Activated CD4-positive, alpha-beta T cell treated with anti-CD3 and anti-CD28 coated beads for 24 hours (primary cell): ENCODE measurements at regions not wholly inside any gene's neighbourhood (a gene's known extent, or its start where the extent isn't known, plus 50 kb on each side); places are given as distances from the start of the nearest gene placed in this dataset.

Source experiments
- DNase-seq, 2 donors: peaks; one replicate each; pipeline ENCODE4 v3.0.0-alpha.2; 2020; ENCODE audit warnings: low read depth in 2 of 2

DNA sequence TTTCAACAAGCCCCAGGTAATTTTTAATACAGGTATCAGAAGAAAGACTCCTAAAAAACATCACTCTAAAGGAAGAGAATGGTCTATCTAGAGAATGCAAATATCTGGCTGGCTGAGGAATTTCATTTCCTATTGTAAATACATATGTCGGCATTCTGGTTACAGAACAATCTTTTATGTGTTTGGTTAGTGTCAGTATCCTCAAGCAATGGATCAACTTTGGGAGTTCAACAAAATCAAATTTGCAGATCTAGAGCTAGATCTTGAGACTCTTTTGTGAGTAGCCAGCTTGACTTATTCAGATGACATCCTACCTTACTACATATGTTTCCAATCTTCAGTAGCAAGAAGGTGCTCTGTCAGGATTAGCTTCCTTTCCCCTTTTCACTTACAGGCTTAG, 145.1 kb downstream of the BTC start:
- no peak for DNase-seq

DNA sequence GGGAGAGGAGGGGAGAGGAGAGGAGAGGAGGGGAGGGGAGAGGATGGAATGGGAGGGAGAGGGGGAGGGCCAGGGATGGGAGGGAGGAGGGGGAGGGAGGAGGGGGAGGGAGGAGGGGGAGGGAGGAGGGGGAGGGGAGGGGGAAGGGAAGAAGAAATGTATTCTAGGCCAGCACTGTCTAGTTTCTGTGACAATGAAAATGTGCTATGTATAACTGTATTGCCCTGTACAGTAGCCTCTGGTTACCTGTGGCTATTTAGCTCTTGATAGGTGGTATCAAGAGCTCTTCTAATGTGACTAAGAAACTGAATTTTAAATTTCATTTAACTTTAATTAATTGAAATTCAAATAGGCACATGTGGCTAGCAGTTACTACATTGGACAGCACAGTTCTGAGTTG, 143.1 kb downstream of the BTC start:
- DNase-seq: no peak

DNA sequence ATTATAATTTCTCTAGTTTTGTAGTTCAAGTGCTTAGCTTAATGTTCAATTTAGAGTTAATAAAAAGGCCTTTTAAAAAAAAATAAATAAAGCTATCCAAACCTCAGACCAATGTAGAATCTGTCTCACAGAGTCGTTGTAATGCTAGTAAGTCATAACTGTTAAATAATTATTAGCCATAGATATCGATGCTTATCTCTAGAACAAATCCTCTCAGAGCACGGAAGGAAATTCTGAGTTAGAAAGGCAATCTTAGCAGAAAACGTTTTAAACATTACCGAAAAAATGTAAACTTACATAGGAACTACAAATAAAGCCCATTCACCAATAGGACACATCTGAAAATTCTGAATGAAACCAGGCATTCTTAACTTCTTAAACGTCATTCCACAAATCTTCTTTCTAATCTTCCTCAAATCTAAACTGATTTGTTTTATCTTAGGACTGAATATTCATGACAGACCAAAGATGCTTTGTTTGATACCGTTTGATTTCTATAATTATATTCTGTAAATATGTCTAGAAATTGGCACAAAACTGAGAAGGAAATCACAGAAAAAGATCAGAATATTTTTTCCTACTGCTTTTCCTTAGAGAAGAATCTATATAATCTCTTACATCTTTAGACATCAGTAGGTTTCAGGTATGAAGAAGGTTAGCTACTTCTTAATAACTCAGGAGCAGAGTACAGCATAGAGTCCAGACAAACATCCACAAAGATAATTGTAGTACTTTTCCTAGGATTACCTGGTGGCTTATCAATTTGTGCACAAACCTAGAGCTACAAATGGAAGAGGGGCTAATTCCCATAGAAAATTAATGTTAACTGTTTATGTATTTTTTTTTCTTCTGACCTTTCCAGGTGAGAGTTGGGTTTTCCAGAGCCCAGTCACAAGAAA, 140.7 kb downstream of the BTC start:
- DNase-seq: no peak

DNA sequence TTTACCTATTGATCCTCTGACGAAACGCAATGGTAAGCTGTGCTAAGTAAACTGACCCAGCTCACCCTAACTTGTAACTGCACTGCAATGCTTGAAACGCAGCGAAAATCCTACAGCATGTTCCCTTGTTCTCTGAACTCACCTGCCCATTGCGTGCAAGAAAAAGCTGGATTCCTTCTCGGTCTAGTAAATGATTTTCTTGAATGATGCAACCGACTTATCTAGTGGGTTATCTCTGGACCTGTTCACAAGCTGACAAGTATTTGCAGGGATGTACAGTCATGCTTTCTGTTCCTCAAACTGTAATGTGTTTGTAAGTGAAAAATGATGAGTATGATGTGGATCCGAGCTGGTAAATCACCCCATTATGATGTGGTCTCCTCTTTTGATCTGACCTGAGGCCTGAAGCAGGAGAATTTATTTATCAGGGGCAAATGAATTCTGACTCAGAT, 140.1 kb downstream of the BTC start:
- DNase-seq: no peak

DNA sequence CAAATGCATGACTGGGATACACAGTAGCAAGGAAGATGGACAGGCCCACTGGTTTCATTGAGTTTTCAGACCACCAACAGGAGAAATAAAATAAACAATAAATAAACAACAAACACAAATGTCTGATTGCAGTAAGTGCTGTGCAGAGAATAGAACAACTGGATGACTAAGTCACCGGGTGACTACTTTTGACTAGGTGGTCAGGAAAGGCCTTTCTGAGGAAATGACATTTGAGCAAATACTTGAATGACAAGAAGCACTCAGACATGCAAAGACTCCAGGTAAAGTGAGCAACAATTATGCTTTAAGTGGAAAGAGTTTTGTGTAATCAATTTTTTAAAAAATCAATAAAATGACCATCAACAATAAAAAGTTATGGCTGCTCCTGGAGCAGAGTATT, 137.7 kb downstream of the BTC start:
- no peak for DNase-seq

DNA sequence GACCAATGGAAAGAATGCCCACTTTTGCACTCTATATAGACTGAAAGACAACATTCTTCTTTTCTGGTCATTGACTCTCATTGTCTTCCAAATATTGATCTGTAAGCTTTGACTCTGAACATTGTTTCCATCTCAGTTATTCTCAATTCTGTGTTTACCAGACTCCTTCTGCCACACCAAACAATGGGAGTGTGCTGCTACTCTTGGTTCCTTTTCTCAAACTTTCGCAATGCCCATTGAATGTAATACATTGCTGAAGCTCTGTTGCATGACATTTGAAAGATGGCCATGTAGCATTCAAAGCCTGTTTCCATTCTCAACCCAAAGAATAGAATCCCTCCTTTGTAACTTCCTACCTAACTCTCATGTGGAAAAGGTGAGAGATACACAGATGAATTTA, 136.2 kb downstream of the BTC start:
- DNase-seq: no peak

DNA sequence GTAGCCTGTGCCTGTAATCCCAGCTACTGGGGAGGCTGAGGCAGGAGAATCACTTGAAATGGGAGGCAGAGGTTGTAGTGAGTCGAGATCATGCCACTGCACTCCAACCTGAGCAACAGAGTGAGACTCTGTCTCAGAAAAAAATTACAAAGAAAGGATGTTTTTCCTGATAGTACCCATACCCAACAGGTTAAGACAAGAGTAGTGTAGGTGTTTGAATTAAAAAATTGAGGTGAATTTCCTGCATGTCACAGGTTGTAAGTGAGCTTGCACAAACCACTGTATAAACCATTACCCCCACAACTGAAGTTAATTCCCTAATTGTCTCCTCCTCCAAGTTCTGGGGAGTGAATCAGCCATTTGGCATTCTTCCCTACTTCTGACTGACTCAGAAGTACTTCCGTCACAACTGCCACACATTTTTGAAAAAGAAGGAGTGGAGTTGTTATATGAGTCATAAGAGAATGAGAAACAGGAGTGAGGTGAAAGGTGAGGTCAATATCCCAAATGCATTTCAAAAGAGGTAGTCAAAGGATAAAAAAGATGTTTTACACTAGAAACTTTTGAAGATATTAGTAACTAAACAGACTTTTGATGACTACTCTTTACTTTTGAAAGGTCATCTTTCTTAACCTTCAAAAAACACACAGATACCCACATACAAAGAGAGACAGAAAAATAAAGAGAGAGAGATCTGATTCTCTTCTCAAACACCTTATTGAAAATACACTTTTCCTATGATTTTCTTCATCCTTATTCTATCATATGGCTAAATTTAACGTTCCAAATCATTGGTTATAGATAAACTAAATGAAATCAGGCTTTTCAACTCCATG, 134.5 kb downstream of the BTC start:
- DNase-seq: no peak

DNA sequence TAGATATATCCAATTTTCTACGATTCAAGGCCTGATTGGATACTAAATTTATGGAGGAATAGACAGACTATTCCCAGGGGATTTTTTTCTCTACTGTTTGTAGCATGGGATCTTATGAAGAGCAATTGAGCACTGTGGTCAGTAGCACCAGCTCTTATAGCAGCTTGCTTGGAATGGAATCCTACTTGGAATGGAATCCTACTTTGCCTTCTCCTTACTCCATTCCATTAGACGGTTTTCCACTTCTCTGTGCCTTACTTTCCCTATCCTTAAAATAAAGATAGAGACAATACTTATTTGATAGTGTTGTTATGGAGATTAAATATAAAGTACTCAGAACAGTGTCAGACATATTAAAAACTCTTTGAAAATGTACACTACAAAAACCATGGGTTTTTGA, 133.5 kb downstream of the BTC start:
- DNase-seq: no peak

DNA sequence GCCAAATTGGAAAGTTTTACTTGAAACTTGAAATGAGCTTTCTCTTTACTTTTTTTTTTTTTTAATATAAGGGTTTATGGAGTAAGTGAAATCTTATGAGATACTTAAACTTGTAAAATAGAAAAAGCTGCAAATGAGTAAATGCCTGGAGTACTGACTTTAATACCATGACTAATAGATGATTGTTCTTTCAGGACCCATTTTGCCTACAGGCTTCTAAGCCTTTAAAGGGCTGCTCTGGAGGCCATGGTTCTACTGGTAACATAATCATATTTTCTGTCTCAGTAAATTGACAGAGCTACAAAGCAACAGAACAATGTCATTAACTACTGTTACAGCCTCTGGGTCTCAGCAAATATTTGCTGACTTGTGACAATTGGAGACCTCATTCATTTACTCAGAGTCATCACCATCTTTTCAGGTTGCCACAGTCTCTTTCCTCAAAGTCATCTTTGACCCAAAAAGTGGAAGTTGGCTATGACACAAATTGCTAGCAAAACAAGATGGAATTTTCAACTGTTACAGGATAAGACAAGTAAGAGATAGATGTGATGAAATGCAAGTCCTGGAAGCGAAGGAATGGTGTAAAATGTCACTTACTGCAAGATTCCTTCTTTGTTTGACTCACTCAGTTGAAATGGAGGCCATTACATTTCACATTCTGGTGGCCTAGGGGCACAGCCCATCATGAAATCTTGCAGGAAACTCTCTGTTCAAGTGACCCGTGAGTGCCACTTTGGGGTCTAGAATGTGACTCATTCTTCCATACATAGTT, 132.7 kb downstream of the BTC start:
- no peak for DNase-seq

DNA sequence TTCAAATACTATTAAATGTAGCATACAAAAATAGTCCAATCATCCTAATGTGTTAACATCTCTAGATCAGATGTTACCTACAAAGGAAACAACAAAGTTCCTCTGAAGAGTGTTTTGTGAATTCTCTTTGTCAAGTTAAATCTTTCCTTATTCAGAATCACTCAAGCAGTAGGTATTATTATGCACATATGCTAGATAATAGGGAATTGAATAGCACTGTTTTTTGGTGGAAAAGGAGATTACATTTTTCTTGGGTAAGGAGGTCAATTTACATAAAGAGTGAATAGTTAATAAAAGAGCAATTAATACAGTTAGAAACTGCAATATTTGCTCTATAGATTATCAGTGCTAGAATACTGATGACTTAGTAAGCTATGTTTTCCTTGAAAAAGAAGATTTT, 130.7 kb downstream of the BTC start:
- DNase-seq: no peak

DNA sequence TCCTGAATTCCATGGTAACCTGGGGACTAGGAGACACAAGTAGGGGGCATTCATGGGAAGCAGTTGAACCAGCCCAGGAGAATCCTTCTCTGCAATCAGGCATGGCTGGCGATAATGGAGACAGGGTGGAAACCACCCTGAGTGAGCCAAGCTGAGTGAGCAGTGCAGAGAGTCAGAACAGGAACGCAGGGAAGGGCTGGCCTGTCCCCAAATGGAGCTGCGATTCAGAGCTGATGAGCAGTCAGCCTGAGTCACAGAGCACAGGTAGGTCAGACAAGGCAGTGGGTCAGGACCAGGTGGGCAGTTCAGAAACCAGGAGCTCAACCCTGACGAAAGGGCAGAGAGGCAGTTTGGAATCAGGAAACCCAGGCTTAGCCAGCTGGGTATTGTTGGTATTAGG, 129.0 kb downstream of the BTC start:
- DNase-seq: no peak

DNA sequence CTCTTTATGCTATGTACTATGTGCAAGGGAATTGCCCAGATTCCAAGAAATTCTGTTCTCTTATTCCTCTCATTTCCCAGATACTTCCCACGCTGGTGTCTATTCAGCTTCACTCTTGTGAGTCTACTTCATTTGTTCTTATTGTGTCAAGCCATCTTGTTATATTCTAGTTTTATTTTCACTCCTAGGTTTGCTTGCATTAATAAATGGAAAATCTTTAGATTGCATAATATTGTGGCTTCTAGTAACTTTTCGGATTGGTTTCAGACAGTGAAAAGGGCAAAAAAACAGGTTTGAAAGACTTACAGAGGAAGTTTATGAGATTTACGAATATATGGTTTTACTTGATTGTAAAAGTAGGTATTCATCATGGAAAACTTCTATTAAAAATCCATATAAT, 128.4 kb downstream of the BTC start:
- no peak for DNase-seq

DNA sequence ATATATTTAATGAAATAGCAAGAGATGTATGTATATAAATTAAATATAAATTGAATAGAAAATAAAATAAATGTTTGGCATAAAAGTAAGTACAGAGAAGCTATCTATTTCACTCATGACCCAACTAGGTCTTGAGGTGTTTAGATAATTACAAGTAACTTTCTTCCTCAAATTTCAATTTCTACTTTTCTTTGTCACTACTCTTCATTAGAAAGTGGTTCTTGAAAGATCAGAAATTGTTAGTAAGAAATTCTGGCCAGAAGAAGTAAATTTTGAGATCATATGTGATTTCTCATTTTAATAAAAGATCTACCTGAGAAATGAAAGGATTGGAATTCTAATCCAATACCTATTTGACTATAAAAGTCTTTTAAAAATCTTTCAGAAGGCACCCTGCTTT, 126.9 kb downstream of the BTC start:
- no peak for DNase-seq

DNA sequence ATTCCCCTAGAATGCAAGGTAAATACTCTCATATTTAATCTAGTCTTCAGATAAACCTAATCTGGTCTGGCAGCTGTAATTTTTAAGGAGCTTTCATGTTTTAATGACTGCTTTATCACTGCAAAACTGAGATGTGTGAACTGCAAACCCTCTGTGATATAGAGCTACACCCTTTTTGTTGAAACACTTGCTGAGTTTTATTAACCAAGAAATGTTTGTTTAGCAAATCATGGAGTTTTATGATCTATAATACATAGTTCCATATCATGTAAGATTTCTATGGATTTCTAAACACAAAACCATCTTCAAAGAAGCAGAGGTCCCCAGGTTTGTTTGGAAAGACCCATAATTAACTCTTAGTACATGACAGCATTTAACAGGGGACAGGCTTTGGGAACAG, 126.4 kb downstream of the BTC start:
- no peak for DNase-seq

DNA sequence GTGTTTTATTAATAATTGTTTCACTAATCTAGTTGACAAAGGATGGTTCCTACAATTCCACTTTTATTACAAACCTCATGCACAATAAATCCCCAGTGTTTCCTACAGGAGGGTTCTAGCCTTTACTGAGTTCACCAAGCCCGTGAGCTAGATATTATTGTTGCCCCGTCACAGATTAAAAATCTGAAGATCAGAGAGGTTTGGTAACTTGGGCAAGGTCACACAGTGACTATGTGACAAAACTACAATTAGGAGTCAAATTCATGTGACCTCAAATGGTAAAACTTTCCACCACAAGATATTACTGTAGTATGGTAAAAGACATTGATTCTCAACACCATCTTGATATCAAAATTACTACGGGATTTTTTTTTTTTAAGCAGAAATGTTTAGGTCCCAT, 124.6 kb downstream of the BTC start:
- DNase-seq: no peak

DNA sequence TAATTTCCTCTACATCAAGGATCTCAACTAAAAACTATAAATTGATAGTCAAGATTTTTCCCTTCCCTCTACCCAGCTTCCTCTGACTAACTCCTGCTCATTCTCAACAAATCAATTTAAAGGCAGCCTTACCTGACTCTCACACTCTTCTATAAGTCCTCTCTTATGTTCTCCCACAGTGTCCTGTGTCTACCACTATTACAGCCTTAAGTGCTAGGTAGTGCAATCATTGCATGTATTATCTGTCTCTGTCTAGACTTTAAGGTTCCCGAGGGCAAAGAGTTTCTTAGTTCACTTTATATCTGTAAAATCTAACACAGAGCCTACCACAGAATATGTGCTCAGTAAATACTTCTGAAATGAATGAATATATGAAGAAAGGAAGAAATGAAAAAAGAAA, 123.7 kb downstream of the BTC start:
- DNase-seq: no peak

DNA sequence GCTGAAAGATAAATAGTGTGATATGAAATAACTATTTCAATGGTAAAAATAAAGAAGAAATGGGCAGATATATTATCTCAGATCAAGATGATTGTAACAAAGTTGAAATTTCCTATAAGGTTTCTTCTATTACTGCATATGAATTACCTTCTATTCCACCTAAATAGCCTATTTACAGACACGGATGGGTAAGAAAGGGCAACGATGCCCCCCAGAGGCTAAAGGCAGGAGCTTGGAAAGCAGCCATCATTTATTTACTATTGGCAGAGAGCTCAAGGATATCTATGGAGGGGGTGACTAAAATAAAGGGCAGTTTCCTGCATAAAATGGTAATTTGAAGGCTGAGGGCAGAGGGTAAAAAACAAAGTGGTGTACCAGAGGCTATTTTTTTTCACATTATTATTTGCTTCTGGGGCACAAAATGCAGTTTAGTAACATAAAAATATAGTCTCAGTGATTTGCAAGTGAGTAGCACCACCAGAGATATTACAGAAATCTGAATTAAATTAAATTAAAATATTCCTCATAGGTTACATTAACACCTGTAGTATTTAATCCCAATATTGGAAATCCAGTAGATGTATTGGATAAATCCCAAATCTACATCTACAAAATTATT, 123.1 kb downstream of the BTC start:
- peak; percentile 19 to 21 for DNase-seq

DNA sequence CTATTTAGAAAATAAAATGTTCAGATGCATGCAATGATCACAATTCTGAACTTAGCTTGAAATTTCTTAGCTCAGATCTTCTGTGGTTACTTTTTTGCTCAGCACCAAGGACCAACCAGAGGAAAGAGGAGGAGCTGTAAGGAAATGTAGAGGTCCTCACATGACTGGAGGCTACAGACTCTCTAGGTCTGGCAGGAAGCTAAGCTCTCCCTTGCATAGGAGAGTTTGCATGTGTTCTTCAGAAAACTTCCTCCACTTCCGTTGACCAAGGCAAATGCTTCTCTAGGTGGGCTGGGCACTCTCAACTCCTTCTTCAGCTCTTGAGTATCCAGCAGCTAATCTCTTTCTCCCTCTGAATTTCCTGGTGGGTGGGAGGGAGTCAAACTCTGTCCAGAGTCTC, 119.6 kb downstream of the BTC start:
- no peak for DNase-seq

DNA sequence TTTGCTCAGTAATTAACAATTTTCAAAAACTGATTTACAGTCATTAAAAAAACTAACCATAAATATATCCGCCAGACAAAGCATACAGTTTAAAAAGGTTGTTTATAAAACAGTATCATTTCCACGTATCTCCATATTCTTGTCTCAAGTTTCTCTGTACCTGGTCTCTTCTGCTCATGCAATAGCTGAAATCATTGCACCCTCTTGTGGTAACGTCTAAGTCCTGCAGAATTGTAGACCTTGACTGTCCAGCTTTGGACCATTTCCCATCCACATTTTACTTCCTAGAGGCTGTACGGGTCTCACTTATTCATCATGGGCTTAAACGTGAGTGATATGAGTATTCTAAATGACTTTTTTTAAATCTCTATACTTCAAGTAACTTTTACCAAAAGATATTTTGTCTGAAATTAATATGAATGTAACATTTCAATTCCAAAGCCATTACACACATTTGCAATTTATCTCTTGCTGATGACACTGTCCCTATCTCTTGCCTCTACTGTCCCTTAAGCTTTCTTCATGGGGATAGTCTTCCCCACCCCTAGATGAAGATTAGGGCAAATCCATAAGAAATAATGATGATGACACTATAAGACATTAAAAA, 118.5 kb downstream of the BTC start:
- DNase-seq: no peak

DNA sequence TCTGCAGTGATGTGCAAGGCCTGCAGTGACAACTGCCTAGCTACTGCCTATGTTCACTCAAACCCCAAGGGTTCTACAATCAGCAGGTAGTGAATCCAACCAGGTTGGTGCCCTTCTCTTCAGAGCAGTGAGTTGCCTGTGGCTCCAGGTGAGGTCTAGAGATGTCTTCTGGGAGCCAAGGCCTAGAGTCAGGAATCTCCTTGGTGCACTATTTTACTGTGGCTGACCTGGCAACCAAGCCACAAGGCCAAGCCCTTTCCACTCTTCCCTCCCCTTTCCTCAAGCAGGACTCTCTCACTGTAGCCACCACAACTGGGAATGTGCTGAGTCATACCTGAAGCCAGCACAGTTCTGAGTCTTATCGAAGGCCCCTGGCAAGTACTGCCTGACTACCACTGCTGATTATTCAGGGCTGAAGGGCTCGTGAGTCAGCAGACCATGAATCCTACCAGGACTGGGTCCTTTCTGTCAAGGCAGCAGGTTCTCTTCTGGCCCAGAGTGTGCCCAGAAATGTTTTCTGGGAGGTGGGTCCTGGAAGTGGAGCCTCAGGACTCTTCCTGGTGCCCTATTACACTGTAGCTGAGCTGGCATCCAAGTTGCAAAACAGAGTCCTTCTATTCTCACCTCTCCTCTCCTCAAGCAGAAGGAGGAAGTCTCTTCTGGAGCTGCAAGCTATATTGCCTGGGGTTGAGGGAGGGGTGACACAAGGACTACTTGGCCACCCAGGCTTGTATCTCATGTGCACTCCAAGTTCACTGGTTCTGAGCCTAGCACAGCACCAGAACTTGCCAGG, 111.6 kb downstream of the BTC start:
- DNase-seq: no peak

DNA sequence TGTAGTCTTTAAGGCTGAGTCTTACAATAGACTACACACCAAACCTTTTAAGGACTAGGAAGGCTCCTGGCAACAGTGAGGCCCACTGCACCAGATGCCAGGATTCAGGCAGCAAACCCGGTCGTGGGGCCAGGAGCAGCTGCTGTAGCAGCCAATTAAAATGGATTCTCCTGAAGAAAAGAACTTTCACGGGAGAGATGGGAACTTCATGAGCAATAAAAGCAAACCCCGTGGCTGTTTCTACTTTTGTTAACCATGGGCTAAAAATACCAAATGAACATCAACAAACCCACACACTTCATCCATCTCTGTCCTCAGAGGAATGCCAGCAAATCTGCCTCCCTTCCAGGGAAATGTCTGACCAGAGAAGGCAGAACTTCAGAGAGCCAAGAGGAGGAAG, 101.4 kb downstream of the BTC start:
- DNase-seq: no peak
